Thymus (tissue), 11 donors: ENCODE measurements at regions not wholly inside any gene's neighbourhood (a gene's known extent, or its start where the extent isn't known, plus 50 kb on each side); places are given as distances from the start of the nearest gene placed in this dataset.
A peak's percentile ranks its signal among the peaks of the same experiment; 100 is the strongest.

Source experiments
- DNase-seq, 9 donors: peaks; one replicate each; pipeline ENCODE4 v3.0.0-alpha.2; 2013; ENCODE audit warnings: low spot score in 9 of 9, low read depth in 6 of 9, missing footprints in 1 of 9
- H3K27ac ChIP-seq, 2 donors: one replicate each; pipeline ENCODE4 v1.5.1; 2013; ENCODE audit warnings: control low read depth in 1 of 2, low read depth in 1 of 2, low read length in 1 of 2, mild to moderate bottlenecking in 1 of 2, moderate library complexity in 1 of 2
- H3K27me3 ChIP-seq, 2 donors: one replicate each; pipeline ENCODE4 v1.5.1; 2013; ENCODE audit warnings: low read length in 1 of 2; ENCODE audit not compliant: control insufficient read depth in 2 of 2, insufficient read depth in 1 of 2
- H3K36me3 ChIP-seq, 2 donors: one replicate each; pipeline ENCODE4 v1.5.1; 2013; ENCODE audit warnings: low read length in 1 of 2, mild to moderate bottlenecking in 1 of 2, moderate library complexity in 1 of 2; ENCODE audit not compliant: control insufficient read depth in 2 of 2, insufficient read depth in 2 of 2
- H3K4me1 ChIP-seq, 2 donors: one replicate each; pipeline ENCODE4 v1.5.1; 2013; ENCODE audit warnings: low read length in 2 of 2; ENCODE audit not compliant: control insufficient read depth in 2 of 2, insufficient read depth in 2 of 2
- H3K4me3 ChIP-seq, 2 donors: one replicate each; pipeline ENCODE4 v1.5.1; 2013; ENCODE audit warnings: low read length in 2 of 2, control low read depth in 1 of 2, mild to moderate bottlenecking in 1 of 2
- H3K9me3 ChIP-seq, 2 donors: one replicate each; pipeline ENCODE4 v1.5.1; 2013; ENCODE audit warnings: low read length in 1 of 2, mild to moderate bottlenecking in 1 of 2; ENCODE audit not compliant: control insufficient read depth in 2 of 2, insufficient read depth in 1 of 2
- WGBS: extraction: QIAGEN DNeasy Blood & Tissue Kit; methylation state at CpG from one replicate; pipeline ENCODE4 v1.1.7; 2013; 5-methylcytosine and 5-hydroxymethylcytosine counted together
- donor health status: healthy.

GRCh38 chr16:8158051-8158450 lies 432.3 kb downstream of the TMEM114 start:
- 96% methylated on average over 5 of the region's 5 CpGs for WGBS
- Histone ChIP-seq H3K27me3 (no peaks in the 10 kb centered on the region), H3K9me3 (no peaks in the 10 kb centered on the region), H3K4me3 (no peak overlapping the region), H3K27ac (no peak overlapping the region), H3K4me1 (no peaks in the 10 kb centered on the region), H3K36me3 (no peaks in the 10 kb centered on the region)
- no peak for DNase-seq

GRCh38 chr16:8155275-8155674 lies 435.0 kb downstream of the TMEM114 start:
- Histone ChIP-seq H3K27ac (no peak overlapping the region), H3K27me3 (no peaks in the 10 kb centered on the region), H3K4me3 (no peak overlapping the region), H3K4me1 (no peaks in the 10 kb centered on the region), H3K9me3 (no peaks in the 10 kb centered on the region), H3K36me3 (no peaks in the 10 kb centered on the region)
- DNase-seq: no peak
- WGBS: 78% methylated on average over 2 of the region's 2 CpGs

- peaks cover 0 to 3% of the 10 kb centered on the region in 2 donors for H3K9me3 ChIP-seq
- 93% methylated on average over 17 of the region's 17 CpGs for WGBS
These were observed 443.9 kb downstream of the TMEM114 start for GRCh38 chr16:8146256-8147012.

GRCh38 chr16:8138666-8139065 lies 451.6 kb downstream of the TMEM114 start:
- Histone ChIP-seq H3K4me1 (no peaks in the 10 kb centered on the region), H3K9me3 (no peaks in the 10 kb centered on the region), H3K36me3 (no peaks in the 10 kb centered on the region), H3K27ac (no peak overlapping the region), H3K27me3 (no peaks in the 10 kb centered on the region), H3K4me3 (no peak overlapping the region)
- 96% methylated on average over 1 of the region's 1 CpG for WGBS
- DNase-seq: no peak

More at GRCh38 chr16:8146256-8147012, 443.9 kb downstream of the TMEM114 start:
- no peak for DNase-seq
- Histone ChIP-seq H3K4me1 (no peaks in the 10 kb centered on the region), H3K36me3 (no peaks in the 10 kb centered on the region), H3K27ac (no peak overlapping the region), H3K27me3 (no peaks in the 10 kb centered on the region), H3K4me3 (no peak overlapping the region)

GRCh38 chr16:8137606-8138005 lies 452.7 kb downstream of the TMEM114 start:
- Histone ChIP-seq H3K9me3 (no peaks in the 10 kb centered on the region), H3K27ac (no peak overlapping the region), H3K4me1 (no peaks in the 10 kb centered on the region), H3K36me3 (no peaks in the 10 kb centered on the region), H3K27me3 (no peaks in the 10 kb centered on the region), H3K4me3 (no peak overlapping the region)
- DNase-seq: no peak
- 76% methylated on average over 8 of the region's 8 CpGs for WGBS

GRCh38 chr16:8130197-8130596 lies 460.1 kb downstream of the TMEM114 start:
- no peak overlapping the region for H3K4me3 ChIP-seq
- no peak overlapping the region for H3K27ac ChIP-seq
- H3K27me3 ChIP-seq: no peaks in the 10 kb centered on the region
- DNase-seq: no peak
- no peaks in the 10 kb centered on the region for H3K4me1 ChIP-seq
- no peaks in the 10 kb centered on the region for H3K36me3 ChIP-seq
- WGBS: 81% methylated on average over 4 of the region's 4 CpGs
- peaks cover 0 to 3% of the 10 kb centered on the region in 2 donors for H3K9me3 ChIP-seq

- peaks cover 0 to 3% of the 10 kb centered on the region in 2 donors for H3K9me3 ChIP-seq
- H3K27me3 ChIP-seq: no peaks in the 10 kb centered on the region
- WGBS: 86% methylated on average over 11 of the region's 11 CpGs
- H3K27ac ChIP-seq: peak overlapping the region in 1 of 2 donors; percentile 41
- no peaks in the 10 kb centered on the region for H3K36me3 ChIP-seq
- no peaks in the 10 kb centered on the region for H3K4me1 ChIP-seq
- H3K4me3 ChIP-seq: no peak overlapping the region
- peak in 3 of 9 donors; percentile 0 to 5 (median 2) for DNase-seq
These were observed 463.2 kb downstream of the TMEM114 start for GRCh38 chr16:8127070-8127469.

GRCh38 chr16:8126313-8126712 lies 464.0 kb downstream of the TMEM114 start:
- Histone ChIP-seq H3K27ac (no peak overlapping the region), H3K4me1 (no peaks in the 10 kb centered on the region), H3K36me3 (no peaks in the 10 kb centered on the region), H3K4me3 (no peak overlapping the region), H3K9me3 (peaks cover 0 to 3% of the 10 kb centered on the region in 2 donors), H3K27me3 (no peaks in the 10 kb centered on the region)
- WGBS: 93% methylated on average over 3 of the region's 3 CpGs
- no peak for DNase-seq

- H3K36me3 ChIP-seq: no peaks in the 10 kb centered on the region
- H3K4me1 ChIP-seq: no peaks in the 10 kb centered on the region
- 35% methylated on average over 4 of the region's 4 CpGs for WGBS
- no peak overlapping the region for H3K4me3 ChIP-seq
- no peak for DNase-seq
- no peaks in the 10 kb centered on the region for H3K9me3 ChIP-seq
- no peak overlapping the region for H3K27ac ChIP-seq
- no peaks in the 10 kb centered on the region for H3K27me3 ChIP-seq
These were observed 470.3 kb downstream of the TMEM114 start for GRCh38 chr16:8120001-8120400.
